HepG2 (cell line): ENCODE measurements at regions not wholly inside any gene's neighbourhood (a gene's known extent, or its start where the extent isn't known, plus 50 kb on each side); places are given as distances from the start of the nearest gene placed in this dataset.

ENCODE experiments used
- ATAC-seq: fragments of 200-7000 bp; cut with Tn5 transposase; 3 replicates; pipeline ENCODE4 v1.9.1; 2020; ENCODE audit warnings: mild to moderate bottlenecking, moderate library complexity
- BruUV-seq: library from RNA; stranded (reverse); fragments of 400-500 nt; replicated peaks from 2 replicates; lab custom pipeline; 2021; lab: Mats Ljungman, UMichigan
- CTCF ChIA-PET: fragments of 300-600 bp; formaldehyde crosslinking; extraction: SDS; loops from one replicate; lab custom pipeline; 2021; ENCODE audit warnings: low total read pairs, inconsistent platforms, low intra/inter-chr PET ratio; lab: Yijun Ruan, JAX
- POLR2A ChIA-PET: fragments of 350-600 bp; sonication (Branson Sonifier 250); formaldehyde crosslinking; loops from one replicate; lab custom pipeline; 2020; ENCODE audit warnings: antibody characterized with exemption, inconsistent platforms; lab: Yijun Ruan, JAX
- DNase-seq: peaks from one replicate; pipeline ENCODE4 v3.0.0-alpha.2; 2015; ENCODE audit warnings: low spot score
- FAIRE-seq: peaks from 3 replicates; lab custom pipeline; 2011; peaks lifted over from hg19 to GRCh38; lab: Jason Lieb, UNC
- H2AFZ ChIP-seq: one replicate; pipeline ENCODE4 v1.6.1; 2011; ENCODE audit warnings: low read length, inconsistent platforms
- H3K27ac ChIP-seq: fragments of 300-600 bp; 3 replicates; pipeline ENCODE4 v1.8.0; 2011; ENCODE audit warnings: mixed run types, mild to moderate bottlenecking, mixed read lengths, low read length, inconsistent platforms; ENCODE audit not compliant: insufficient read depth; ENCODE audit errors: extremely low read length
- H3K27me3 ChIP-seq, 2 experiments: fragments of 200-600 bp in 1 of 2; 2 replicates in 1 of 2; 3 replicates in 1 of 2; pipeline versions ENCODE4 v1.6.0 to v1.8.0; 2011; ENCODE audit warnings: low read length in 2 of 2, mild to moderate bottlenecking in 2 of 2, moderate library complexity in 2 of 2, inconsistent platforms in 1 of 2; ENCODE audit not compliant: insufficient read depth in 2 of 2, control insufficient read depth in 1 of 2
- H3K36me3 ChIP-seq, 2 experiments: fragments of 200-600 bp in 1 of 2; replicated peaks in 1 of 2; 2 replicates in 1 of 2; 3 replicates in 1 of 2; pipeline versions ENCODE4 v1.5.1 to v1.8.0; 2011; ENCODE audit warnings: low read length in 2 of 2, inconsistent platforms in 1 of 2; ENCODE audit not compliant: insufficient read depth in 2 of 2, control insufficient read depth in 1 of 2
- H3K4me1 ChIP-seq: 2 replicates; pipeline ENCODE4 v1.5.1; 2012; ENCODE audit warnings: low read length, inconsistent platforms; ENCODE audit not compliant: insufficient read depth
- H3K4me2 ChIP-seq: 2 replicates; pipeline ENCODE4 v1.6.0; 2011; ENCODE audit warnings: low read depth, low read length, inconsistent platforms
- H3K4me3 ChIP-seq, 3 experiments: fragments of 200-600 bp in 1 of 3; sonication (generic), shearing (Covaris generic) in 1 of 3; replicated peaks in 1 of 3; 2 replicates each; pipeline ENCODE4 v1.5.1; 2011 to 2016; ENCODE audit warnings: low read length in 3 of 3, inconsistent platforms in 2 of 3, low read depth in 2 of 3, mild to moderate bottlenecking in 2 of 3, control low read depth in 1 of 3, mixed read lengths in 1 of 3; ENCODE audit not compliant: insufficient read depth in 1 of 3
- H3K79me2 ChIP-seq: one replicate; pipeline ENCODE4 v1.6.1; 2011; ENCODE audit warnings: low read length, inconsistent platforms; ENCODE audit not compliant: insufficient read depth
- H3K9ac ChIP-seq: 2 replicates; pipeline ENCODE4 v1.6.0; 2011; ENCODE audit warnings: mild to moderate bottlenecking, low read depth, low read length, inconsistent platforms; ENCODE audit not compliant: insufficient read depth
- H3K9me3 ChIP-seq: 2 replicates; pipeline ENCODE4 v1.5.1; 2012; ENCODE audit warnings: mild to moderate bottlenecking, low read length
- H4K20me1 ChIP-seq: 2 replicates; pipeline ENCODE4 v1.6.0; 2011; ENCODE audit warnings: inconsistent platforms, mild to moderate bottlenecking, low read length, moderate library complexity; ENCODE audit not compliant: insufficient read depth
- ERF ChIP-seq: IDR thresholded peaks from 2 replicates; pipeline ENCODE4 v1.6.1; 2018; ENCODE audit warnings: missing biosample characterization, missing genetic modification reagents
- FOSL1 ChIP-seq: sonication (generic); formaldehyde crosslinking; IDR thresholded peaks from 2 replicates; pipeline ENCODE4 v1.9.0; 2021; ENCODE audit warnings: missing genetic modification reagents, borderline replicate concordance
- GMEB2 ChIP-seq: IDR thresholded peaks from 2 replicates; pipeline ENCODE4 v1.6.1; 2016; ENCODE audit warnings: missing biosample characterization, missing genetic modification reagents, low read depth
- HOXD1 ChIP-seq: sonication (generic); formaldehyde crosslinking; IDR thresholded peaks from 2 replicates; pipeline ENCODE4 v1.5.0; 2020; ENCODE audit warnings: missing genetic modification reagents
- KDM6A ChIP-seq: IDR thresholded peaks from 2 replicates; pipeline ENCODE4 v1.6.1; 2016; ENCODE audit warnings: low read depth
- POLR2AphosphoS5 ChIP-seq: IDR thresholded peaks from 2 replicates; pipeline ENCODE4 v1.6.1; 2012; ENCODE audit warnings: low read depth, low read length
- POLR2G ChIP-seq: fragments of 200-400 bp; formaldehyde crosslinking; IDR thresholded peaks from 2 replicates; pipeline ENCODE4 v1.6.1; 2018; ENCODE audit warnings: mild to moderate bottlenecking, low read depth, low read length, moderate library complexity
- RFXAP ChIP-seq: sonication (generic); formaldehyde crosslinking; IDR thresholded peaks from 2 replicates; pipeline ENCODE4 v1.4.0; 2020; ENCODE audit warnings: missing genetic modification reagents, borderline replicate concordance
- ZBTB14 ChIP-seq: sonication (generic); formaldehyde crosslinking; IDR thresholded peaks from 2 replicates; pipeline ENCODE4 v1.4.0; 2020; ENCODE audit warnings: missing genetic modification reagents
- ZFY ChIP-seq: sonication (generic); formaldehyde crosslinking; IDR thresholded peaks from 2 replicates; pipeline ENCODE4 v1.4.0; 2020; ENCODE audit warnings: missing genetic modification reagents
- ZNF264 ChIP-seq: sonication (generic); formaldehyde crosslinking; IDR thresholded peaks from 2 replicates; pipeline ENCODE4 v1.4.0; 2020; ENCODE audit warnings: missing genetic modification reagents
- ZNF674 ChIP-seq: sonication (generic); formaldehyde crosslinking; IDR thresholded peaks from 2 replicates; pipeline ENCODE4 v1.5.0; 2020; ENCODE audit warnings: low read depth, mild to moderate bottlenecking, missing genetic modification reagents
- ZSCAN21 ChIP-seq: sonication (generic); formaldehyde crosslinking; IDR thresholded peaks from 2 replicates; pipeline ENCODE4 v1.8.0; 2022; ENCODE audit warnings: mild to moderate bottlenecking, missing genetic modification reagents, moderate library complexity, borderline replicate concordance
- WGBS: methylation state at CpG from one replicate; pipeline ENCODE4 v1.1.6; 2017; ENCODE audit warnings: low lambda C conversion rate; 5-methylcytosine and 5-hydroxymethylcytosine counted together
- in situ Hi-C: cut with HindIII; loops from 2 replicates; pipeline ENCODE4 v1.10.0; 2017; ENCODE audit warnings: low pct_unique_long_range_greater_than_20kb; ENCODE audit not compliant: extremely low pct_ligation_motif_present
- intact Hi-C: fragments of 100-400 bp; cut with micrococcal nuclease; formaldehyde crosslinking; loops from one replicate; pipeline ENCODE4 v1.10.0; 2022; ENCODE audit not compliant: unreplicated experiment

- Histone ChIP-seq H3K79me2 (no peaks in the 10 kb centered on the region), H3K4me2 (no peak overlapping the region), H3K4me3 (no peak overlapping the region), H3K4me1 (no peaks in the 10 kb centered on the region), H3K36me3 (no peaks in the 10 kb centered on the region), H3K9me3 (no peaks in the 10 kb centered on the region), H3K27me3 (no peaks in the 10 kb centered on the region), H2AFZ (no peak overlapping the region), H4K20me1 (no peaks in the 10 kb centered on the region), H3K27ac (no peak overlapping the region), H3K9ac (no peak overlapping the region)
- no peak for TF ChIP-seq POLR2G
- intact Hi-C loops (no loop called here), in situ Hi-C loops (no loop called here)
- no peak for ATAC-seq
- no TSS peak for BruUV-seq
- WGBS = 36% methylated on average over 4 of the region's 4 CpGs
- DNase-seq = no peak
- ChIA-PET POLR2A (no interaction called here), CTCF (no interaction called here)
- no peak for FAIRE-seq
Observed at GRCh38 chr3:86826292-86826691, 164.7 kb downstream of the VGLL3 start.

- H2AFZ ChIP-seq = no peak overlapping the region
- H3K79me2 ChIP-seq = no peaks in the 10 kb centered on the region
- H3K9ac ChIP-seq = no peak overlapping the region
- H3K4me1 ChIP-seq = no peaks in the 10 kb centered on the region
- H3K36me3 ChIP-seq = no peaks in the 10 kb centered on the region
- BruUV-seq = no TSS peak
- no peaks in the 10 kb centered on the region for H3K27me3 ChIP-seq
- in situ Hi-C loops (no loop called here), intact Hi-C loops (no loop called here)
- POLR2A ChIA-PET = no interaction called here
- DNase-seq (no peak), FAIRE-seq (no peak), ATAC-seq (no peak)
- no peak overlapping the region for H3K4me2 ChIP-seq
- no peaks in the 10 kb centered on the region for H4K20me1 ChIP-seq
- CTCF ChIA-PET = no interaction called here
- TF ChIP-seq RFXAP (CRISPR knock-in tag) (no peak), ERF (CRISPR knock-in tag) (no peak), ZSCAN21 (CRISPR knock-in tag) (no peak), ZNF264 (CRISPR knock-in tag) (no peak), HOXD1 (no peak), POLR2AphosphoS5 (no peak), GMEB2 (no peak), ZFY (no peak), KDM6A (CRISPR knock-in tag) (no peak), FOSL1 (CRISPR knock-in tag) (no peak), POLR2G (no peak), ZBTB14 (CRISPR knock-in tag) (no peak), ZNF674 (CRISPR knock-in tag) (no peak)
- H3K27ac ChIP-seq = no peak overlapping the region
- H3K4me3 ChIP-seq = no peak overlapping the region
- no peaks in the 10 kb centered on the region for H3K9me3 ChIP-seq
Observed at GRCh38 chr3:86815880-86816279, 175.1 kb downstream of the VGLL3 start.
